ENCODE measurements at regions not wholly inside any gene's neighbourhood (a gene's known extent, or its start where the extent isn't known, plus 50 kb on each side); places are given as distances from the start of the nearest gene placed in this dataset.

GRCh38 chr4:134126000-134126560 is 75.5 kb downstream of the PABPC4L start:
- TF ChIP-seq CTCF (IDR thresholded peaks at IDR 0.05) = no peak
- no peak for TF ChIP-seq POLR2A (IDR thresholded peaks at IDR 0.05)

All from breast epithelium (tissue), 3 donors.